Neural crest cell (in vitro differentiated cells): ENCODE measurements at regions not wholly inside any gene's neighbourhood (a gene's known extent, or its start where the extent isn't known, plus 50 kb on each side); places are given as distances from the start of the nearest gene placed in this dataset.

Experiments
- DNase-seq: peaks from one replicate; pipeline ENCODE4 v3.0.0; 2021; ENCODE audit warnings: low read depth, mixed read lengths, low spot score
- H3K27ac Mint-ChIP-seq: one replicate; pipeline ENCODE4 v1.8.0; 2021; ENCODE audit warnings: mild to moderate bottlenecking, mixed read lengths; ENCODE audit not compliant: unreplicated experiment
- H3K27me3 Mint-ChIP-seq: 2 replicates; pipeline ENCODE4 v1.8.0; 2021; ENCODE audit warnings: low read depth, mild to moderate bottlenecking, mixed read lengths
- H3K36me3 Mint-ChIP-seq: 2 replicates; pipeline ENCODE4 v1.8.0; 2021; ENCODE audit warnings: low read depth, mild to moderate bottlenecking, mixed read lengths
- H3K4me1 Mint-ChIP-seq: 2 replicates; pipeline ENCODE4 v1.8.0; 2021; ENCODE audit warnings: mixed read lengths
- H3K4me3 Mint-ChIP-seq: one replicate; pipeline ENCODE4 v1.8.0; 2021; ENCODE audit warnings: mild to moderate bottlenecking, mixed read lengths
- H3K9me3 Mint-ChIP-seq: 2 replicates; pipeline ENCODE4 v1.8.0; 2021; ENCODE audit warnings: mixed read lengths
- TF ChIP-seq, protein P1 (sequence below): fragments of 200-600 bp; sonication (generic); conservative IDR thresholded peaks from 2 replicates; pipeline ENCODE4 v1.5.0; 2021; ENCODE audit warnings: antibody characterized with exemption, mild to moderate bottlenecking

DNA sequence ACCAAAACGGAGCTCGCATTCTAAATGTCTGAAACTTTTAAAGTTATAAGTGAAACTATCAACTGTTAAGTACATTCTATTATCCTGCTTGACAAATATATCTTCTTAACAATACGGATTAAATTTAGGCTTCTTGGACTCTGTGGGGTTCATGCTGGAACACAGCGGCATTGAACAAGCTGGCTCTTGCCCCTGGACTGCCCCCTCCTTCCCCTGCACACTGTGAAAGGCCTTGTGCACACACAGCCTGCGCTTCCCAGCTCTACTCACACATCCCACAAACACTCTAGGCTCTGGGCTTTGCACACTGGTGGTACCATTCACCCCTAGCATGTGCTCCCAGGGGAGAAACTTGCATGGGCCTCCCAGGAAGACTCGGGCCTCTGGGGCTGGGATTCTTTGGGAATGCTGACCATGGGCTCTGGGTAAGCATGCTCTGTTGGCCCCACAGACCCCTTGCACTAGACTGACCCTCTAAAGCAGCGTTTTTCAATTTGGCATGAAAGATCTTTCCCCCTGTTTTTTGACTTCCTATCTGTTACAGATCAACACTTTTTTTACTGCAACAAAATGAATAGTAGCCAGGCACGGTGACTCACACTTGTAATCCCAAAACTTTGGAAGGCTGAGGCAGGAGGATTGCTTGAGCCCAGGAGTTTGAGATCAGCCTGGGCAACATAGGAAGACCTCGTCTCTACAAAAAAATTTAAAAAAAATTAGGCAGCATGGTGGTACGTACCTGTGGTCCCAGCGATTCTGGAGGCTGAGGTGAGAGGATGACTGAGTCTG, 96.2 kb upstream of the CPM start:
- TF ChIP-seq, protein P1, sequence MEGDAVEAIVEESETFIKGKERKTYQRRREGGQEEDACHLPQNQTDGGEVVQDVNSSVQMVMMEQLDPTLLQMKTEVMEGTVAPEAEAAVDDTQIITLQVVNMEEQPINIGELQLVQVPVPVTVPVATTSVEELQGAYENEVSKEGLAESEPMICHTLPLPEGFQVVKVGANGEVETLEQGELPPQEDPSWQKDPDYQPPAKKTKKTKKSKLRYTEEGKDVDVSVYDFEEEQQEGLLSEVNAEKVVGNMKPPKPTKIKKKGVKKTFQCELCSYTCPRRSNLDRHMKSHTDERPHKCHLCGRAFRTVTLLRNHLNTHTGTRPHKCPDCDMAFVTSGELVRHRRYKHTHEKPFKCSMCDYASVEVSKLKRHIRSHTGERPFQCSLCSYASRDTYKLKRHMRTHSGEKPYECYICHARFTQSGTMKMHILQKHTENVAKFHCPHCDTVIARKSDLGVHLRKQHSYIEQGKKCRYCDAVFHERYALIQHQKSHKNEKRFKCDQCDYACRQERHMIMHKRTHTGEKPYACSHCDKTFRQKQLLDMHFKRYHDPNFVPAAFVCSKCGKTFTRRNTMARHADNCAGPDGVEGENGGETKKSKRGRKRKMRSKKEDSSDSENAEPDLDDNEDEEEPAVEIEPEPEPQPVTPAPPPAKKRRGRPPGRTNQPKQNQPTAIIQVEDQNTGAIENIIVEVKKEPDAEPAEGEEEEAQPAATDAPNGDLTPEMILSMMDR: no peak
- H3K27ac Mint-ChIP-seq: no peak overlapping the region
- H3K36me3 Mint-ChIP-seq: no peaks in the 10 kb centered on the region
- no peaks in the 10 kb centered on the region for H3K9me3 Mint-ChIP-seq
- no peak for DNase-seq
- H3K4me3 Mint-ChIP-seq: no peak overlapping the region
- no peaks in the 10 kb centered on the region for H3K27me3 Mint-ChIP-seq
- H3K4me1 Mint-ChIP-seq: peaks cover 6% of the 10 kb centered on the region

DNA sequence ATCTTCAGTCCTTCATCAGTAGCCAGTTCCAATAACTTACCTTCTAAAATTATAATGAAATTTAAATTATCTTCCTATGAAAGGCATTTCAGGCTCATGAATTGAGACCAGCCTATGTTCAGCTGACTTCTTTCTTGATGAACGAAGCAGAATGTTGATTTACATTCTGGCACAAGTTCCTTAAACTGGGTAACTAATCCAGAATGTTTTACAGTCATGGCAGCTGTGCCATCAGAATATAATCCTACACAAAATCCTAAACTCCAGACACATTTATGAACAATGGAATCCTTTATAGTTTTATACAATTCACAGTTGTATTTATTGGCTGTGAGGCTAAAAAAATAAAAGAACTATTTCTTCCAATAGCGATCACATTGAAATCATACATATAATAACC, 97.3 kb upstream of the CPM start:
- no peak overlapping the region for H3K4me3 Mint-ChIP-seq
- H3K27ac Mint-ChIP-seq: no peak overlapping the region
- no peak for DNase-seq
- no peaks in the 10 kb centered on the region for H3K27me3 Mint-ChIP-seq
- TF ChIP-seq, protein P1: no peak
- H3K9me3 Mint-ChIP-seq: no peaks in the 10 kb centered on the region
- no peaks in the 10 kb centered on the region for H3K36me3 Mint-ChIP-seq
- peaks cover 6% of the 10 kb centered on the region for H3K4me1 Mint-ChIP-seq

GRCh38 chr12:69036533-69036932, 103.6 kb upstream of the CPM start:
- H3K36me3 Mint-ChIP-seq: no peaks in the 10 kb centered on the region
- H3K27ac Mint-ChIP-seq: no peak overlapping the region
- TF ChIP-seq, protein P1: no peak
- no peak overlapping the region for H3K4me3 Mint-ChIP-seq
- H3K4me1 Mint-ChIP-seq: no peaks in the 10 kb centered on the region
- no peaks in the 10 kb centered on the region for H3K27me3 Mint-ChIP-seq
- H3K9me3 Mint-ChIP-seq: no peaks in the 10 kb centered on the region
- no peak for DNase-seq

DNA sequence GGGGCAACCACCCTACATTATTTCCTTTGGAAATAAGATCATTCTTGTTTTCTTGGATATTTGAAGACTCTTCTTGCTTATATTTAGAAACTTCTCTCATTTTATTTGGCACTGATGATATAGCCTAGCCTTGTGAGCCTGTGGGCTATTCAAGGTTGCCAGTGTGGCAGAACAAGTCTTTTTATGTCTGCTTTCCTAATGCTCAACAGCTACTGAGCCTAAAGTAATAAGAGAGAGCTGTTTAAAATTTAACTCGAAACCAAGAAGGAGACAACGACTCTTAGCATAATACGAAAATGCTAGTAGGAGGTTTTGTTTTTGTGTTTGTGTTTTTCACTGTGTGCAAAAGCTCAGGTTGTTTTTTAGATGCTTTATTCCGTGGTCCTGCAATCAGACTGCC, 104.0 kb upstream of the CPM start:
- H3K27ac Mint-ChIP-seq: no peak overlapping the region
- TF ChIP-seq, protein P1: no peak
- no peaks in the 10 kb centered on the region for H3K36me3 Mint-ChIP-seq
- H3K4me1 Mint-ChIP-seq: no peaks in the 10 kb centered on the region
- H3K27me3 Mint-ChIP-seq: no peaks in the 10 kb centered on the region
- no peaks in the 10 kb centered on the region for H3K9me3 Mint-ChIP-seq
- no peak overlapping the region for H3K4me3 Mint-ChIP-seq
- no peak for DNase-seq

GRCh38 chr12:69039911-69040310, 106.9 kb upstream of the CPM start:
- no peaks in the 10 kb centered on the region for H3K4me1 Mint-ChIP-seq
- no peak overlapping the region for H3K27ac Mint-ChIP-seq
- H3K9me3 Mint-ChIP-seq: no peaks in the 10 kb centered on the region
- H3K27me3 Mint-ChIP-seq: no peaks in the 10 kb centered on the region
- TF ChIP-seq, protein P1: no peak
- H3K4me3 Mint-ChIP-seq: no peak overlapping the region
- DNase-seq: no peak
- no peaks in the 10 kb centered on the region for H3K36me3 Mint-ChIP-seq
